GM12873 (cell line): ENCODE measurements at regions not wholly inside any gene's neighbourhood (a gene's known extent, or its start where the extent isn't known, plus 50 kb on each side); places are given as distances from the start of the nearest gene placed in this dataset.

Experiments used
- TF ChIP-seq, protein P1 (sequence below): IDR thresholded peaks from 2 replicates; pipeline ENCODE4 v1.5.1; 2012; ENCODE audit warnings: low read depth, mild to moderate bottlenecking, moderate library complexity, low read length, control low read depth; ENCODE audit not compliant: insufficient read depth; ENCODE audit errors: missing control alignments

DNA sequence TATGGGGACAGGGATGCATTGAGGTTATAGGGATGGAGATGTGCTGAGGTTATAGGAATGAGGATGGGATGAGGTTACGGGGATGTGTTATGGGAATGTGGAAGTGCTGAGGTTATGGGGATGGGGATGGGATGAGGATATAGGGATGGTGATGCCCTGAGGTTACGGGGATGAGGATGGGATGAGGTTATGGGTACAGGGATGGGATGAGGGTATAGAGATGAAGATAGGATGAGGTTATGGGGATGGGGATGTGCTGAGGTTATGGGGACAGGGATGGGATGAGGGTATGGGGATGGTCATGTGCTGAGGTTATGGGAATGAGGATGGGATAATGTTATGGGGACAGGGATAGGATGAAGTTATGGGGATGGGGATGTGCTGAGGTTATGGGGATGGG, 542.8 kb downstream of the CDH26 start:
- TF ChIP-seq, protein P1, sequence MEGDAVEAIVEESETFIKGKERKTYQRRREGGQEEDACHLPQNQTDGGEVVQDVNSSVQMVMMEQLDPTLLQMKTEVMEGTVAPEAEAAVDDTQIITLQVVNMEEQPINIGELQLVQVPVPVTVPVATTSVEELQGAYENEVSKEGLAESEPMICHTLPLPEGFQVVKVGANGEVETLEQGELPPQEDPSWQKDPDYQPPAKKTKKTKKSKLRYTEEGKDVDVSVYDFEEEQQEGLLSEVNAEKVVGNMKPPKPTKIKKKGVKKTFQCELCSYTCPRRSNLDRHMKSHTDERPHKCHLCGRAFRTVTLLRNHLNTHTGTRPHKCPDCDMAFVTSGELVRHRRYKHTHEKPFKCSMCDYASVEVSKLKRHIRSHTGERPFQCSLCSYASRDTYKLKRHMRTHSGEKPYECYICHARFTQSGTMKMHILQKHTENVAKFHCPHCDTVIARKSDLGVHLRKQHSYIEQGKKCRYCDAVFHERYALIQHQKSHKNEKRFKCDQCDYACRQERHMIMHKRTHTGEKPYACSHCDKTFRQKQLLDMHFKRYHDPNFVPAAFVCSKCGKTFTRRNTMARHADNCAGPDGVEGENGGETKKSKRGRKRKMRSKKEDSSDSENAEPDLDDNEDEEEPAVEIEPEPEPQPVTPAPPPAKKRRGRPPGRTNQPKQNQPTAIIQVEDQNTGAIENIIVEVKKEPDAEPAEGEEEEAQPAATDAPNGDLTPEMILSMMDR = no peak

DNA sequence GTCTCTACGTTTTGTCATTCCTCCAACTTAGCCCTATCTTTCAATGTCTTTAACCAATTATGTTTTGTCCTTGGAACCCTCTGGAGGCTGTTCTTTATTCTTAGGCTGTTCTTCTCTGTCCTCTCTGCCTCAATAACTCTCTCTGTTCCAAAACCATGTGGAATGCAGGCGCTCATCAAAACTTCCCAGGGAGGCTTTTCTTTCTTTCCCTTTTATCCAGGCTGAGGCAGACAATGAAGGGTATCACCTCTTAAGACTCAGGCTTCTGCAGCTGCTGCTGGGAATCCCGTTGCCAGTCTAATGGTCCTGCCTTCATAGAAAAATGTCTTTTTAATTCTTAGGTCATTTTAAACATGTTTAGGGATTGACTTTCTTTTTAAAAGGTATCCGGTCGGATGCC, 544.7 kb downstream of the CDH26 start:
- TF ChIP-seq, protein P1 = no peak

DNA sequence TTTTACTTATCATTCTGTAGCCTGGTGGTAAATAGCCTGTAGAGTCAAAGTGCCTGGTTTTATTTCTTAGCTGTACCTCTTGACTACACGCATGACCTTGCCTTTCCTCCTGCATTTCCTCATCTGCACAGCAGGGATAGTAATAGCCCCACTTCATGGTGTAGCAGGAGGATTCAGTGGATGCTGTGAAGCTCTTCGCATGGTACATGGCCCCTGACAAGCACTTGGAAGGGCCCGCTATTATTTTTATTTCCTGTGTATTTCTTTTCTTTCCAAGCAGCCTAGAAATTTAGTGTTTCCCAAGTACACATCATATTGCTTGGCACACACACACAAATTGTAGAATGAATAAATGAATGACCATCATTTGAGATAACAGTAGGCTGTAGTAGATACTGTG, 547.2 kb downstream of the CDH26 start:
- TF ChIP-seq, protein P1 = no peak

DNA sequence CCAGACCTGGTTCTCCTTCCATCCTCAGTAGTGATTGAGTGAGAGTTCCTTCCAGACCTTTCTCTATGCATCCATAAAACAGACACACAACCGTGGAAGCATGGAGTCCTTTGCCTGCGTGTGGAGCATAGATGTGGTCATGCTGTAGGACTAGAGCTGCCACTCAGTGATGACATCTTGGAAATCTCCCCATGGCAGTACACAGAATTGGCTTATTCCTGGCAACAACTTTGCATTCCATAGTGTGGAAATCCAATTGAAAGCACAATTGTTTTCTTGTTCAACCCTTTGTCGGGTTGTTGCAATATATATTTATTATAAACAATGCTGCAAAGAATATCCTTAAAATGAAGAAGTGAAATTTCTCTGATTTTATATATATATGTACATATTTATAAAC, 547.8 kb downstream of the CDH26 start:
- TF ChIP-seq, protein P1 = no peak

GRCh38 chr20:60507087-60507694, 549.0 kb downstream of the CDH26 start:
- TF ChIP-seq, protein P1 = no peak

GRCh38 chr20:60509407-60509806, 551.2 kb downstream of the CDH26 start:
- TF ChIP-seq, protein P1 = no peak

GRCh38 chr20:60510356-60510755, 552.1 kb downstream of the CDH26 start:
- TF ChIP-seq, protein P1 = no peak
